SK-N-SH treated with all-trans-retinoic acid at 6 μM for 48 hours (cell line): ENCODE measurements at regions not wholly inside any gene's neighbourhood (a gene's known extent, or its start where the extent isn't known, plus 50 kb on each side); places are given as distances from the start of the nearest gene placed in this dataset.

ENCODE experiments used
- ATAC-seq: fragments of 200-7000 bp; cut with Tn5 transposase; 3 replicates; pipeline ENCODE4 v1.9.1; 2020; ENCODE audit warnings: mild to moderate bottlenecking, moderate library complexity
- ARNTL ChIP-seq: fragments of 450-650 bp; formaldehyde crosslinking; IDR thresholded peaks from 2 replicates; pipeline ENCODE4 v1.5.0; 2020; ENCODE audit warnings: low read depth, mild to moderate bottlenecking, moderate library complexity, borderline replicate concordance
- BACH2 ChIP-seq: fragments of 250-450 bp; sonication (Bioruptor Pico); IDR thresholded peaks from 2 replicates; pipeline ENCODE4 v1.9.0; 2021; ENCODE audit warnings: mild to moderate bottlenecking, borderline replicate concordance
- CREB5 ChIP-seq: fragments of 250-450 bp; sonication (Bioruptor Pico); IDR thresholded peaks from 2 replicates; pipeline ENCODE4 v1.5.1; 2020; ENCODE audit warnings: low read depth, mild to moderate bottlenecking, moderate library complexity
- CSDC2 ChIP-seq: fragments of 250-450 bp; sonication (Bioruptor Pico); IDR thresholded peaks from 2 replicates; pipeline ENCODE4 v1.5.0; 2020; ENCODE audit warnings: mild to moderate bottlenecking, moderate library complexity
- CSRNP3 ChIP-seq: fragments of 250-450 bp; sonication (Bioruptor Pico); IDR thresholded peaks from 2 replicates; pipeline ENCODE4 v1.5.1; 2021; ENCODE audit warnings: mild to moderate bottlenecking, moderate library complexity
- ESRRG ChIP-seq: fragments of 250-450 bp; sonication (Bioruptor Pico); IDR thresholded peaks from 2 replicates; pipeline ENCODE4 v1.6.1; 2021; ENCODE audit warnings: mild to moderate bottlenecking
- GLIS3 ChIP-seq: fragments of 250-450 bp; sonication (Bioruptor Pico); IDR thresholded peaks from 2 replicates; pipeline ENCODE4 v1.5.0; 2020; ENCODE audit warnings: mild to moderate bottlenecking, moderate library complexity
- POU6F1 ChIP-seq: fragments of 250-450 bp; sonication (Bioruptor Pico); IDR thresholded peaks from 2 replicates; pipeline ENCODE4 v1.8.0; 2021; ENCODE audit warnings: low read depth, mild to moderate bottlenecking, moderate library complexity, borderline replicate concordance
- PPARA ChIP-seq: fragments of 250-450 bp; sonication (Bioruptor Pico); IDR thresholded peaks from 2 replicates; pipeline ENCODE4 v1.5.0; 2020; ENCODE audit warnings: mild to moderate bottlenecking, borderline replicate concordance
- RARB ChIP-seq: fragments of 250-450 bp; sonication (Bioruptor Pico); IDR thresholded peaks from 2 replicates; pipeline ENCODE4 v1.8.0; 2021; ENCODE audit warnings: mild to moderate bottlenecking, moderate library complexity
- SNAI2 ChIP-seq: fragments of 250-450 bp; sonication (Bioruptor Pico); IDR thresholded peaks from 2 replicates; pipeline ENCODE4 v1.5.0; 2020; ENCODE audit warnings: mild to moderate bottlenecking, moderate library complexity
- TCF4 ChIP-seq: fragments of 250-450 bp; sonication (Bioruptor Pico); IDR thresholded peaks from 2 replicates; pipeline ENCODE4 v1.8.0; 2021; ENCODE audit warnings: mild to moderate bottlenecking, moderate library complexity, borderline replicate concordance
- TOX ChIP-seq: fragments of 250-450 bp; sonication (Bioruptor Pico); IDR thresholded peaks from 2 replicates; pipeline ENCODE4 v1.8.0; 2021; ENCODE audit warnings: mild to moderate bottlenecking, moderate library complexity, borderline replicate concordance
- ZC3H10 ChIP-seq: fragments of 250-450 bp; sonication (Bioruptor Pico); IDR thresholded peaks from 2 replicates; pipeline ENCODE4 v1.5.1; 2021; ENCODE audit warnings: mild to moderate bottlenecking, moderate library complexity
- ZFP3 ChIP-seq: fragments of 250-450 bp; sonication (Bioruptor Pico); IDR thresholded peaks from 2 replicates; pipeline ENCODE4 v1.5.0; 2020; ENCODE audit warnings: mild to moderate bottlenecking, moderate library complexity
- ZNF565 ChIP-seq: fragments of 450-650 bp; formaldehyde crosslinking; conservative IDR thresholded peaks from 2 replicates; pipeline ENCODE4 v1.5.0; 2020; ENCODE audit warnings: low read depth, mild to moderate bottlenecking, moderate library complexity
- ZNF70 ChIP-seq: fragments of 450-650 bp; formaldehyde crosslinking; IDR thresholded peaks from 2 replicates; pipeline ENCODE4 v1.5.0; 2020; ENCODE audit warnings: mild to moderate bottlenecking, moderate library complexity
- ZNF8 ChIP-seq: fragments of 450-650 bp; formaldehyde crosslinking; IDR thresholded peaks from 2 replicates; pipeline ENCODE4 v1.5.0; 2020; ENCODE audit warnings: mild to moderate bottlenecking, moderate library complexity
- TF ChIP-seq, protein P1 (sequence below): fragments of 250-450 bp; sonication (Bioruptor Pico); IDR thresholded peaks from 2 replicates; pipeline ENCODE4 v1.8.0; 2020; ENCODE audit warnings: mild to moderate bottlenecking, moderate library complexity, borderline replicate concordance
- TF ChIP-seq, protein P2 (sequence below): fragments of 250-450 bp; sonication (Bioruptor Pico); IDR thresholded peaks from 2 replicates; pipeline ENCODE4 v1.5.0; 2020; ENCODE audit warnings: mild to moderate bottlenecking, moderate library complexity

- TF ChIP-seq, protein P1, sequence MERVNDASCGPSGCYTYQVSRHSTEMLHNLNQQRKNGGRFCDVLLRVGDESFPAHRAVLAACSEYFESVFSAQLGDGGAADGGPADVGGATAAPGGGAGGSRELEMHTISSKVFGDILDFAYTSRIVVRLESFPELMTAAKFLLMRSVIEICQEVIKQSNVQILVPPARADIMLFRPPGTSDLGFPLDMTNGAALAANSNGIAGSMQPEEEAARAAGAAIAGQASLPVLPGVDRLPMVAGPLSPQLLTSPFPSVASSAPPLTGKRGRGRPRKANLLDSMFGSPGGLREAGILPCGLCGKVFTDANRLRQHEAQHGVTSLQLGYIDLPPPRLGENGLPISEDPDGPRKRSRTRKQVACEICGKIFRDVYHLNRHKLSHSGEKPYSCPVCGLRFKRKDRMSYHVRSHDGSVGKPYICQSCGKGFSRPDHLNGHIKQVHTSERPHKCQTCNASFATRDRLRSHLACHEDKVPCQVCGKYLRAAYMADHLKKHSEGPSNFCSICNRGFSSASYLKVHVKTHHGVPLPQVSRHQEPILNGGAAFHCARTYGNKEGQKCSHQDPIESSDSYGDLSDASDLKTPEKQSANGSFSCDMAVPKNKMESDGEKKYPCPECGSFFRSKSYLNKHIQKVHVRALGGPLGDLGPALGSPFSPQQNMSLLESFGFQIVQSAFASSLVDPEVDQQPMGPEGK, result no peak
- TF ChIP-seq BACH2 (no peak), POU6F1 (CRISPR knock-in tag) (no peak), PPARA (CRISPR knock-in tag) (no peak)
Measured at GRCh38 chr12:105856048-105856405, 282.7 kb downstream of the NUAK1 start (continued).

DNA sequence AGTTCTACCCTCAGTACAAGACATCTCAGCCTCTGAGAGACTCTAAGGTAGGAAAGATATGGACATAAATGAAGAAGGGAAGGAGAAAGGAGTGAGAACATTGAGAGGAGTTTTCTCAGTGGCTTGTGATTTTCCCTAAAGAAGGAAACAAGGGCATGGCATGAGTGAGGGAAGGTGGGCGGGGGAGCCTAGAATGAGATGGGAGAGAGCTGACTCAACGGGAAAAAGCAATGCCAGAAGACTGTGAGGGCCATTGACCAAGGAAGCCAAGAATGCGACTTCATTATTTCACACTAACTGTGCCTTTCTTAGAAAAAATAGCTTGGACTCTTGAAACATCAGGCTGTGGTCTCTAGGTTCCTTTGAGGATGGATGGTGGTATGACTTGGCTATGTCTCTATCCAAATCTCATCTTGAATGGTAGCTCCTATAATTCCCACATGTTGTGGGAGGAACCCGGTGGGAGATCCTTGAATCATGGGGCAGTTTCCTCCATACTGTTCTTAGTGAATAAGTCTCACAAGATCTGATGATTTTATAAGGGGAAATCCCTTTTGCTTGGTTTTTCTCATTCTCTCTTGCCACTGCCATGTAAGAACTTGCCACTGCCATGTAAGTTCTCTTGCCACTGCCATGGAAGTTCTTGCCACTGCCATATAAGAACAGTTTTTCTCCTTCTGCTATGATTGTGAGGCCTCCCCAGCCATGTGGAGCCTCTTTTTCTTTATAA is 279.6 kb downstream of the NUAK1 start:
- no peak for ATAC-seq
- TF ChIP-seq BACH2, result no peak

- TF ChIP-seq, protein P2, sequence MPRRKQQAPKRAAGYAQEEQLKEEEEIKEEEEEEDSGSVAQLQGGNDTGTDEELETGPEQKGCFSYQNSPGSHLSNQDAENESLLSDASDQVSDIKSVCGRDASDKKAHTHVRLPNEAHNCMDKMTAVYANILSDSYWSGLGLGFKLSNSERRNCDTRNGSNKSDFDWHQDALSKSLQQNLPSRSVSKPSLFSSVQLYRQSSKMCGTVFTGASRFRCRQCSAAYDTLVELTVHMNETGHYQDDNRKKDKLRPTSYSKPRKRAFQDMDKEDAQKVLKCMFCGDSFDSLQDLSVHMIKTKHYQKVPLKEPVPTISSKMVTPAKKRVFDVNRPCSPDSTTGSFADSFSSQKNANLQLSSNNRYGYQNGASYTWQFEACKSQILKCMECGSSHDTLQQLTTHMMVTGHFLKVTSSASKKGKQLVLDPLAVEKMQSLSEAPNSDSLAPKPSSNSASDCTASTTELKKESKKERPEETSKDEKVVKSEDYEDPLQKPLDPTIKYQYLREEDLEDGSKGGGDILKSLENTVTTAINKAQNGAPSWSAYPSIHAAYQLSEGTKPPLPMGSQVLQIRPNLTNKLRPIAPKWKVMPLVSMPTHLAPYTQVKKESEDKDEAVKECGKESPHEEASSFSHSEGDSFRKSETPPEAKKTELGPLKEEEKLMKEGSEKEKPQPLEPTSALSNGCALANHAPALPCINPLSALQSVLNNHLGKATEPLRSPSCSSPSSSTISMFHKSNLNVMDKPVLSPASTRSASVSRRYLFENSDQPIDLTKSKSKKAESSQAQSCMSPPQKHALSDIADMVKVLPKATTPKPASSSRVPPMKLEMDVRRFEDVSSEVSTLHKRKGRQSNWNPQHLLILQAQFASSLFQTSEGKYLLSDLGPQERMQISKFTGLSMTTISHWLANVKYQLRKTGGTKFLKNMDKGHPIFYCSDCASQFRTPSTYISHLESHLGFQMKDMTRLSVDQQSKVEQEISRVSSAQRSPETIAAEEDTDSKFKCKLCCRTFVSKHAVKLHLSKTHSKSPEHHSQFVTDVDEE (CRISPR knock-in tag), result no peak
- TF ChIP-seq RARB (CRISPR knock-in tag) (no peak), TOX (CRISPR knock-in tag) (no peak), ZC3H10 (no peak), ARNTL (CRISPR knock-in tag) (no peak), TCF4 (CRISPR knock-in tag) (no peak), CREB5 (no peak), ESRRG (CRISPR knock-in tag) (no peak), CSDC2 (CRISPR knock-in tag) (no peak), GLIS3 (CRISPR knock-in tag) (no peak), SNAI2 (CRISPR knock-in tag) (no peak)
- TF ChIP-seq, protein P1, result no peak
Measured at GRCh38 chr12:105860561-105861207, 278.1 kb downstream of the NUAK1 start.

DNA sequence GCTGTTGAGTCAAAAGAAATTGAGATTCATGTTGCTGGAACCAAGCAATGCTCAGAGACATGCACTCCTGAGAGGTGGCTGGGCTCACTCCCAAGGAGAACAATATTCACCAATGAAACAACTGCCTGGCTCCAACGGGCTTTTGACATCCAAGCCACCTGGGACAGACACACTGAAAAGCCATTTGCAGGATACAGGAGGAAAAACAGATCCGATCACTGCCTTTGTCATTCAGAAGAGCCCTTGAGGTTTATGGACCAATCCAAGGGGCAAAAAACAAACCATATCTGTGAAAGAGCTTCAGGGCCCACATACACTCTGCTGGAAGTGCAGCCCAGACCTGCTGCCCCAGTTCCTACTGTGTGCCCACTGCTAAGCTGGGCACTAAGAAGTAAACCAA is 277.5 kb downstream of the NUAK1 start:
- ATAC-seq, result no peak
- TF ChIP-seq BACH2, result no peak
- no peak for TF ChIP-seq TCF4 (CRISPR knock-in tag)
- no peak for TF ChIP-seq ZNF70
- no peak for TF ChIP-seq TOX (CRISPR knock-in tag)
- TF ChIP-seq ZNF8 (CRISPR knock-in tag), result no peak
- no peak for TF ChIP-seq CSRNP3 (CRISPR knock-in tag)
- no peak for TF ChIP-seq ZFP3
- TF ChIP-seq ZNF565 (CRISPR knock-in tag), result no peak
- no peak for TF ChIP-seq PPARA (CRISPR knock-in tag)
- TF ChIP-seq ZC3H10, result no peak
- TF ChIP-seq POU6F1 (CRISPR knock-in tag), result no peak
- no peak for TF ChIP-seq CREB5
- no peak for TF ChIP-seq ARNTL (CRISPR knock-in tag)

More at GRCh38 chr12:105860561-105861207, 278.1 kb downstream of the NUAK1 start:
- no peak for ATAC-seq
